Activated CD4-positive, alpha-beta memory T cell treated with anti-CD3 and anti-CD28 coated beads for 36 hours (primary cell): ENCODE measurements at regions not wholly inside any gene's neighbourhood (a gene's known extent, or its start where the extent isn't known, plus 50 kb on each side); places are given as distances from the start of the nearest gene placed in this dataset.

ENCODE experiments used
- CTCF ChIA-PET: fragments of 350-600 bp; sonication (Branson Sonifier 250); formaldehyde crosslinking; loops from one replicate; lab custom pipeline; 2021; ENCODE audit warnings: antibody characterized with exemption, inconsistent platforms; lab: Charles Lee
- POLR2A ChIA-PET: fragments of 350-600 bp; sonication (Branson Sonifier 250); formaldehyde crosslinking; loops from one replicate; lab custom pipeline; 2021; ENCODE audit warnings: antibody characterized with exemption; lab: Charles Lee
- DNase-seq: peaks from one replicate; pipeline ENCODE4 v3.0.0-alpha.2; 2020
- H3K27ac Mint-ChIP-seq: one replicate; pipeline ENCODE4 v1.8.0; 2021; ENCODE audit warnings: mixed read lengths
- H3K27me3 Mint-ChIP-seq: one replicate; pipeline ENCODE4 v1.8.0; 2021; ENCODE audit warnings: mixed read lengths
- H3K36me3 Mint-ChIP-seq: one replicate; pipeline ENCODE4 v1.8.0; 2021; ENCODE audit warnings: mixed read lengths
- H3K4me1 Mint-ChIP-seq: one replicate; pipeline ENCODE4 v1.8.0; 2021; ENCODE audit warnings: low read depth, mixed read lengths
- H3K4me3 Mint-ChIP-seq: one replicate; pipeline ENCODE4 v1.8.0; 2021; ENCODE audit warnings: mild to moderate bottlenecking, mixed read lengths
- H3K9me3 Mint-ChIP-seq: one replicate; pipeline ENCODE4 v1.8.0; 2021; ENCODE audit warnings: mixed read lengths
- intact Hi-C: fragments of 100-400 bp; cut with micrococcal nuclease; formaldehyde crosslinking; loops from one replicate; pipeline ENCODE4 v1.15.1; 2023

DNA sequence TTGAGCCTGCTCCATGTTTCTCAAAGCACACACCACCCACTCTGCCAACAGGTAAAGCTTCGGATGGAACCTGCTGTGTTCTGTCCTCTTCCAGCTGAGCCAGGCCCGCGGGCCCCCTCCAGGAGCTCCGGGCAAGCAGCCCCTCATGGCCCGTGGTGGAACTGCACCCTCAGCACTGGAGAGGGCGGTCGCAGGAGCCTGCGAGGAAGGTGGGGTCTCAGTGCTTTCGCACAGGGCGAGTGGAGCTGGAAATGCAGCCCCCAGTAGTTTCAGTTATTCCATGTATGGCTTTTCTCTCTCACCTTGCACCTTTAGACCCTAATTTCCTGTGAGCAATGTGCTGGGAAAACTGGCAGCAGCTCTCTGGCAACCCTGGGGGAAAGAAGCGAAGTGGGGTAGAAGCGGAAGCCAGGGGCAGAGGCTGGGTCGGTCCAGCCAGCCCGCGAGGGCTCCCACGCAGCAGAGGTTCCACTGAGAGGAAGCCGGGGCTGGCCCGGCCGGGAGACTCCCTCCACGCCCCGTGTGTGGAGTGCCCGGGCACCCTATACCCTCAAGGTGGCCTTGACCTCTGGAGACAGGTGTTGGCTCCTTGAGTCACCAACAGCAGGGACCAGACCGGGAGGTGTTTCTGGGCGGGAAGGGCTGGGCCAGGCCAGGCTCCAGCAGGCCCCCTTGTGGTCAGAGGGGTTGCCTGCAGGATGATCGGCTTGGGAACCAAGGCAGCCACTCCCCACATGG, 119.9 kb upstream of the TMEM45B start:
- ChIA-PET POLR2A (no interaction called here), CTCF (interaction anchor here (0.7 to 2.1 kb wide), 21 partner anchors 8 to 578 kb away, joined by 3 to 17 read pairs (median 4); partner anchors contain the start of gene BARX2)
- Mint-ChIP-seq H3K27me3 (no peaks in the 10 kb centered on the region), H3K27ac (no peak overlapping the region), H3K4me1 (peaks cover 10% of the 10 kb centered on the region), H3K36me3 (no peaks in the 10 kb centered on the region), H3K4me3 (peak overlapping the region; percentile 48), H3K9me3 (no peaks in the 10 kb centered on the region)
- peak; percentile 80 for DNase-seq
- intact Hi-C loops: loop anchor here (1.0 to 5.0 kb wide), 4 partner anchors 56 to 331 kb away; no protein-coding TSS in a partner anchor

DNA sequence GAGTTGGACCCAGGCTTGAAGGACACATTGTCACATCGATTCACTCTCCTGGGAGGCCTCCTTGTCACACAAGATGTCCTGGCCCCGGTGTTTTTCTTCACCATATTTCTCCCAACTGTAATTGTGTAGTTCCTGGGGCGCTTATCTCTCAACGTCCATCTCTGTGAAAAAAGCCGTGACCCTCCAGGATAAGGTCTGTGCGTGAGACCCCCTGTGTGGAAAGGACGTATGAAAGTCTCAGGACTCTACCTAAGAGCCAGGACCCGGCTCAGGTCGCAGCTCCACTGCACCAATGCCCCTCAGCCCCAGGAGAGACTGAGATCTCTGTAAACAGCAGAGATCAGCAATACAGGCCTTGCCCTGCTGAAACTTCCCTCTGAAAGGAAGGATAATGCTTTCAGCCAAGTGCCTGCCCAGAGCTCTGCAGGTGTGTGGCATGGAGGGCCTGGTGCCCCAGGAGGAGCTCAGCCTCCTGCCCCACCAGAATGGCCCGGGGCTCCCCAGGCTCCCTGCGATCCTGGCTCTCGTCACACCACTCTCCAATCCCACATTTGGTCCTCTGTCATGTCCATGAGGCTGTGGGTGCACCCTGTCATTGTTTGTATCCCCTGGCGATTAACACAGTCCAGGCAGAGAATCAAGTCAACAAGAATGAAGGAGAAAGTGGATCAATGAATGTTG, 119.2 kb upstream of the TMEM45B start:
- Mint-ChIP-seq H3K27me3 (no peaks in the 10 kb centered on the region), H3K36me3 (no peaks in the 10 kb centered on the region), H3K4me1 (peaks cover 10% of the 10 kb centered on the region), H3K9me3 (no peaks in the 10 kb centered on the region), H3K27ac (no peak overlapping the region), H3K4me3 (no peak overlapping the region)
- ChIA-PET CTCF (interaction anchor here (0.7 to 2.1 kb wide), 11 partner anchors 8 to 332 kb away, joined by 3 to 17 read pairs (median 4); partner anchors contain the start of gene BARX2), POLR2A (no interaction called here)
- intact Hi-C loops: loop anchor here (1.0 to 5.0 kb wide), 2 partner anchors 56 to 320 kb away; no protein-coding TSS in a partner anchor
- DNase-seq: no peak

DNA sequence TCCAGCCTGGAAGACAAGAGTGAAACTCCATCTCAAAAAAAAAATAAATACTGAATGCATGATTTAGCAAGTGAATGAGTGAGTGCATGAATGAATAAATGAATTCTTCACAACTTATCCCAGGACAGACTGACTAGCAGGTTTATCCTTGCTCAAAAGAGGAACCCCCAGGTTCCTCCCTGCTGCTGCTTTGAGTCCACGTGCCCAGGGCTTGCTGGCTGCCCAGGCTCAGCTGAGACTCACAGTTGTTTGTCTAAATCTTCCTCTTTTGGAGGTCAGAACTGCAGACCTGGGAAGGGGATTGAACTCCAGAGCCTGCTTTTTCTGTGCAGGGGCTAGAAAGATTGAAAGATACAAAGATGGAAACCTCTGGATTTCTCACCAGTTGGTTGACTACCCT, 117.4 kb upstream of the TMEM45B start:
- H3K9me3 Mint-ChIP-seq: no peaks in the 10 kb centered on the region
- DNase-seq: no peak
- ChIA-PET POLR2A (no interaction called here), CTCF (interaction anchor here (1.6 to 1.8 kb wide), 2 partner anchors 52 to 322 kb away, joined by 3 to 8 read pairs; partner anchors contain the start of gene BARX2)
- no peaks in the 10 kb centered on the region for H3K36me3 Mint-ChIP-seq
- H3K27me3 Mint-ChIP-seq: no peaks in the 10 kb centered on the region
- intact Hi-C loops: loop anchor here (5.0 kb wide), 1 partner anchor 54 kb away; no protein-coding TSS in a partner anchor
- no peak overlapping the region for H3K4me3 Mint-ChIP-seq
- no peak overlapping the region for H3K27ac Mint-ChIP-seq
- H3K4me1 Mint-ChIP-seq: peaks cover 10% of the 10 kb centered on the region

DNA sequence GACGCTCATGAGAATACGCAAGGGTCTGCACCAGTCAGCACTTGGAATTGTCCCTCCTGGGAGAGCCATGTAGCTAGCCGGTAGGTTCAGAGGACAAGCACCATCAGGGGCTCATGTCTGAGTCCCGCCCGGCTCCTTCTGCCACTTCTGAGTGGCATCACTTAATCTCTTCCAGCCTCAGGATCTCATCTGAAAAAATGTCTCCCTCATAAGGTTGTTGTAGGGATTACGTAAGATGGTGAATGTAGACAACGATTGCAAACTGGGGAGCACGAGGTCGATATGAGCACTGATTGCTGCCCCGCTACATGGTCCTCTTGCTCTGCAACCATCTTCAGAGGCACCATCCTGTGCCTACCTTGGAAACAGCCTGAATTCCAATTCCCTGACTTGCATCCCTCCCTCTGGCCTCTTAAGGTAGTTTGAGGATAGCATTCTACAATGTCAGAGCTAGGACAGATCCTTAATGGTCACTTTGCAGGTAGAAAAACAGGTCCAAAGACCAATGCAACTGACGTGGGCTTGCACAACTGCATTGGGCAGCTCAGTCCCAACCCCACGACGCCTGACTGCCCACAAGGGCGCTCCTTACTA, 115.8 kb upstream of the TMEM45B start:
- DNase-seq: no peak
- Mint-ChIP-seq H3K4me3 (no peak overlapping the region), H3K36me3 (no peaks in the 10 kb centered on the region), H3K27ac (no peak overlapping the region), H3K9me3 (no peaks in the 10 kb centered on the region), H3K27me3 (no peaks in the 10 kb centered on the region), H3K4me1 (peaks cover 10% of the 10 kb centered on the region)
- intact Hi-C loops: loop anchor here (5.0 kb wide), 1 partner anchor 52 kb away; no protein-coding TSS in a partner anchor
- CTCF ChIA-PET: interaction anchor here (1.6 kb wide), 1 partner anchor 324 kb away, joined by 3 read pairs; the partner anchor contains the start of gene BARX2
- POLR2A ChIA-PET: no interaction called here

DNA sequence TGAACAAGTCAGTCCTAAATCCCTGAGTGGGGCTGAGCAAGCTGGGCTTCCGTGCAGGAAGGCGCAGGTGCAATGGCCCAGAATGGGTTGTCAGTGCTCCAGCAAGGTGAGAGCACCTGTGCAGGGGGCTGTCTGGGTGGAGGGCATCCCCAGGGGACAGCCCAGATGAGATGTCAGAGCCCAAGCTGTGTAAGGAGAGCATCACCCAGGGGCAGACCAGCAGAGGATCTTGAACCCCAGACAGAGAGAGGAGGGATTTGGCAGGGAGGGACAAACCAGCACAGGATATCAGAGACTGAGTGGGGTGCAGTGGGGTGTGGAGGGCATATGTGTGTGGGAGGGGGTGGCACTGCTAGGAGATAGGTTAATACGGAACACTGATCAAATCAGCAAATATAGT, 114.9 kb upstream of the TMEM45B start:
- ChIA-PET POLR2A (no interaction called here), CTCF (no interaction called here)
- DNase-seq: no peak
- Mint-ChIP-seq H3K4me1 (peaks cover 1% of the 10 kb centered on the region), H3K36me3 (no peaks in the 10 kb centered on the region), H3K27ac (no peak overlapping the region), H3K4me3 (no peak overlapping the region), H3K27me3 (no peaks in the 10 kb centered on the region), H3K9me3 (no peaks in the 10 kb centered on the region)
- intact Hi-C loops: no loop called here

DNA sequence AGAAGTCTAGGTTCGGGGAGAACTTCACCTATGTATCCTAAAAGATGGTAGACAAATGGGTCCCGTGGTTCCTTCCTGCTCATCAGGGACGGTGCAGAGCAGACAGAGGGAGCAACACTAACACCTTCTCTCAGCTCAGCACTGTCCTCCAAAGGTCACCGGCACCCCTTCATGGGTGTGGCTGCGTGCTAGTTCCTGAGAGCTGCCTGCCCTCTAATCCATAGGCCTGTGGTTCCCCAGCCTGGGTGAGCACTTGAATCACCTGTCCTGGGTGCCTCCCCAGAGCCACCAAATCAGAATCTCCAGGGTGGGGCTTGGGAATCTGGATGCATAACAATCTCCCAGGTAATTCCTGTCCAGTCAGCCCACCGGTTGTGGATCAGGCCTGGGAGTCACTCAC, 113.9 kb upstream of the TMEM45B start:
- intact Hi-C loops: no loop called here
- POLR2A ChIA-PET: no interaction called here
- no peak for DNase-seq
- H3K4me1 Mint-ChIP-seq: no peaks in the 10 kb centered on the region
- no peaks in the 10 kb centered on the region for H3K27me3 Mint-ChIP-seq
- H3K36me3 Mint-ChIP-seq: no peaks in the 10 kb centered on the region
- CTCF ChIA-PET: no interaction called here
- H3K27ac Mint-ChIP-seq: no peak overlapping the region
- H3K9me3 Mint-ChIP-seq: no peaks in the 10 kb centered on the region
- no peak overlapping the region for H3K4me3 Mint-ChIP-seq

DNA sequence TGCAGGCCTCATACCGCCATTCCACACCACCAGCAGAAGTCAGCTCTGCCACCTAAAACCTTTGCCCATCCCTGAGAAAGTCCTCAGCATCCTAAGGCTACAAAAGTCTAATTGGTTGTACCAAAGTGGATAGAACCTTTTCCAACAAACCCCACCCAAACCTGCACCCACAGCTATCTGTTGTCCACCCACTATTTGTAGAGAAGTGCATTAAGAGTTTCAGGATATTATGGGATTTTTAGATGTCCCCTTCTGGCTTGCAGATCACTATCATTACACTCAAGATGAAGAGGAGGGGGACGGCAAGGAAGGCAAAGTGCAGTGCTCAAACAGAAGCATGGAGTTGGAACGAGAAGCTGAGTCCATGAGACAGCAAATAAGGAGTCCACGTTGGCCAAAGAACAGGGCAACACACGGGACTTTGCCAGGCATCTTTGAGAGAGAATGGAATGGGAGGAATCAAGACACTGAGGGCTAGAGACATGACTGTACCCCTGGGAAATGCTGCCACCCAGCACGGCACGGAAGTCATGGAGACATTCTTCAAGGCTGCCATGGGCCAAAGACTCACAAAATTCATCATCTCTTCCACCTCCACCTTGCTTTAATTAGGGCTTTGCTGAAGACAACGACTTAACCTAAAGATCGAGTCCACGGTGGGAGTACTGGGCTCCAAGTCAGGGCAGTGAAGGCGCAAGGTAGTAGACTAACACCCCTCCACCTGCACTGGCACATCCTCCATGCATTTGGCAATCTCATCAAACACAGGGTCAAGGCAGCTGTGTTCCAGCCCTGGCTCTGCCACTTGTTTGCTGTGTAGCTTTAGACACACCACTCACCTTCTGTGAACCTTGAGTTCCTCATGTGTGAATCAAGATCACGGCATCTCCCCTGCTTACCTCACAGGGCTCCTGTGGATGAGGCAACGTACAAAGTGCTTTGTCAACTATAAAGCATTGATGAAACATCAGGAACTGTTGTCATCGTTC, 112.9 kb upstream of the TMEM45B start:
- POLR2A ChIA-PET: no interaction called here
- Mint-ChIP-seq H3K27ac (no peak overlapping the region), H3K36me3 (no peaks in the 10 kb centered on the region), H3K9me3 (no peaks in the 10 kb centered on the region), H3K27me3 (no peaks in the 10 kb centered on the region), H3K4me1 (no peaks in the 10 kb centered on the region), H3K4me3 (no peak overlapping the region)
- DNase-seq: no peak
- intact Hi-C loops: no loop called here
- CTCF ChIA-PET: no interaction called here

DNA sequence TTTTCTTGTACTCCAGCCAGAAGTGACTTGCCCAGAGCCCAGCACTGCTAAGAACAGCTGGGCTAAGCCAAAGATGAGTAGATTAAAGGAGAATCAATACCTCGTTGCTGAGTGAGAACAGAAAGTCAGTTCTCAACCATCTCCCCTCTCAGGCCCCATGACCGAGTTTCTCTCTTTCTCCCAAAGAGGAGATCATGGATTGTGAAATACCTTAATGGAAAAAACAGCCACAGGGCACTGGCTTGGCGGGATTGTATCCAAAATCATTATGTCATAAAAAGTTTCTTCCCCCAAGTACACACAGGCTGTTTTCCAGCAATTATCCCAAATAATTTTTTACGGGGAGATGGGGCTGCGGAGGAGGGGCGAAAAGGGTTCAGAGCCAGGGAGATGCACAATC, 111.8 kb upstream of the TMEM45B start:
- Mint-ChIP-seq H3K9me3 (no peaks in the 10 kb centered on the region), H3K4me3 (no peak overlapping the region), H3K27me3 (no peaks in the 10 kb centered on the region), H3K27ac (no peak overlapping the region), H3K36me3 (no peaks in the 10 kb centered on the region), H3K4me1 (no peaks in the 10 kb centered on the region)
- intact Hi-C loops: no loop called here
- CTCF ChIA-PET: no interaction called here
- no peak for DNase-seq
- POLR2A ChIA-PET: no interaction called here

DNA sequence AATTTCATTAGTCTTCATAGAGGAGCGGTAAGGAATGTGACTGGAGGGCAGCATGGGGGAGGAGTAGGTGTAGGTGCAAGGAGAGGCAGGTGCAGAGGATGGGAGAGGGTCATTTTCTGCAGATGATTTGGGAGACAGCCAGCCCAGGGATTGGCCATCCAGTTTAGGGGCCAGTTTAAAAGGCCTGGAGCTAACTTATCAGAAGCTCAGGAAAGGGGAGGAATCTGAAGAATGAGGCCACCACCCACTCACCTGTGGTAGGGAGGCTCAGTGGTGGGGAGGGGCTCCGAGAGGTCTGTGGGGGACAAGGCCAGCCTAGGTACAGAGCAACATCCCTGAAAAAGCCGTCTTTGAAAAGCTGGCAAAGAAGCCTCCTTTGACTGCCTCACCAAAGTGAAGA, 110.8 kb upstream of the TMEM45B start:
- Mint-ChIP-seq H3K36me3 (no peaks in the 10 kb centered on the region), H3K9me3 (no peaks in the 10 kb centered on the region), H3K27me3 (no peaks in the 10 kb centered on the region), H3K4me3 (no peak overlapping the region), H3K4me1 (no peaks in the 10 kb centered on the region), H3K27ac (no peak overlapping the region)
- ChIA-PET CTCF (no interaction called here), POLR2A (no interaction called here)
- intact Hi-C loops: no loop called here
- DNase-seq: no peak

DNA sequence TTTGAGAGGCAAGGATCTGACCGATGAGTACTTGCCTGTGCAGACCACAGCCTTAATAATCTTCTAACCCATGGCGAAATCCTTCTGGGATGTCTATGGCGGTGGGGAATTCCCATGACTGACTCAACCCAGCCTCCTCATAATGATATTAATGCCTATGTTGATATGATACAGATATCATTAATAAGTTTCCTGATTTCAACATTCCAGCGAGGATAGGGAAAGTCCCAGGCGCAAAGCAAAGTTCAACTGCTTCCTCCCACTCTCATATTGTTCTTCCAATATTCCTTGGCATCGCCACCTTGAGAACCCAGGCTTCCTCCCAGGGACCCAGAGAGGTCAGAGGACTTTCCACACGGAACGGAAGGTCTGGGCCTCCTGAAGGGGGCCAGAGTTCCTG, 110.3 kb upstream of the TMEM45B start:
- no peaks in the 10 kb centered on the region for H3K36me3 Mint-ChIP-seq
- no peaks in the 10 kb centered on the region for H3K9me3 Mint-ChIP-seq
- no peaks in the 10 kb centered on the region for H3K4me1 Mint-ChIP-seq
- no peaks in the 10 kb centered on the region for H3K27me3 Mint-ChIP-seq
- no peak for DNase-seq
- no peak overlapping the region for H3K27ac Mint-ChIP-seq
- POLR2A ChIA-PET: no interaction called here
- intact Hi-C loops: no loop called here
- no peak overlapping the region for H3K4me3 Mint-ChIP-seq
- CTCF ChIA-PET: no interaction called here

DNA sequence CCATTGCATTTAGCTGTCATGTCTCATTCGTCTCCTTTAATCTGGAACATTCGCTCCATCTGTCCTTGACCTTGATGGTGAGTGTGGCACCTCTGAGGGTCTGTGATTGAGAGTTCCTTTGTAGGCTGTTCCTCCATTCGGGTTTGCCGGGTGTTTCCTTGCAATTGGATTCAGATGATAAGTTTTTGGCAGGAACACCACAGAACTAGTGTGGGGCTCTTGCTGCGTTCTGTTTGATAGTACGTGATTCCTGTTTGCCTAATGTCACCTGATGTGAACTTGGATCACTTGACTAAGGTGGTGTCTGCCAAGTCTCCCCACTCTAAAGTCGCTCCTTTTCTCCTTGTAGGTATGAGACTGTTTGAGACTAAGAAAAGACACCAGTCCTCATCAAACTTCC, 109.7 kb upstream of the TMEM45B start:
- H3K4me1 Mint-ChIP-seq: no peaks in the 10 kb centered on the region
- no peaks in the 10 kb centered on the region for H3K9me3 Mint-ChIP-seq
- ChIA-PET POLR2A (no interaction called here), CTCF (no interaction called here)
- intact Hi-C loops: no loop called here
- no peaks in the 10 kb centered on the region for H3K27me3 Mint-ChIP-seq
- DNase-seq: no peak
- H3K4me3 Mint-ChIP-seq: no peak overlapping the region
- no peaks in the 10 kb centered on the region for H3K36me3 Mint-ChIP-seq
- no peak overlapping the region for H3K27ac Mint-ChIP-seq
